C4-2B (cell line): ENCODE measurements at regions not wholly inside any gene's neighbourhood (a gene's known extent, or its start where the extent isn't known, plus 50 kb on each side); places are given as distances from the start of the nearest gene placed in this dataset.

Source experiments
- CTCF ChIP-seq: fragments of 450-650 bp; conservative IDR thresholded peaks from 2 replicates; pipeline ENCODE4 v1.5.1; 2017; ENCODE audit warnings: mild to moderate bottlenecking
- ZFX ChIP-seq: fragments of 450-650 bp; IDR thresholded peaks from 2 replicates; pipeline ENCODE4 v1.6.1; 2017

GRCh38 chr12:45125997-45126396 is 75.1 kb upstream of the DBX2 start:
- TF ChIP-seq CTCF = no peak
- TF ChIP-seq ZFX = no peak
